NT2/D1 (cell line): ENCODE measurements at regions not wholly inside any gene's neighbourhood (a gene's known extent, or its start where the extent isn't known, plus 50 kb on each side); places are given as distances from the start of the nearest gene placed in this dataset.

Source experiments
- SUZ12 ChIP-seq: IDR thresholded peaks from 2 replicates; pipeline ENCODE4 v1.6.1; 2011; ENCODE audit not compliant: insufficient read length, insufficient read depth; ENCODE audit errors: extremely low read depth
- YY1 ChIP-seq: IDR thresholded peaks from 2 replicates; pipeline ENCODE4 v1.6.1; 2011; ENCODE audit not compliant: insufficient read length, insufficient read depth

DNA sequence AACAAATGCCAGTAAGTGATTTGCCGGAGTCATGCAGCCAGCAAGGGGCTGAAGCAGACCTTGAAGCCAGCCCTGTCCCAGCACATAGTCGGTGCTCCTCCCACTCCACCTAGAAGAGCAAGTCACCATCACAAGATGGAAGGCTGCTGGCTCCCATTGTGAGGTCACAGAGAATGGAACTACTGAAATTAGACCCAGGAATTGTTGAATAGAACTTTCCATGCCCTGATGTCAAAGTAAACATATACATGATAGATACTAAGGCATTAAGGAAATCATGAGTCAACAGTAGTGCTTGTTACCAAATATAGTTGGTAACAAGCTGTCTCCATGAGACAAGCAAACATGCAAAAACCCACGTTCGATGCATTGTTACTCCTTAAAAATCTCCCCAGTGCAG is 177.1 kb upstream of the MID1 start:
- TF ChIP-seq YY1 (no peak), SUZ12 (no peak)
